ENCODE measurements at regions not wholly inside any gene's neighbourhood (a gene's known extent, or its start where the extent isn't known, plus 50 kb on each side); places are given as distances from the start of the nearest gene placed in this dataset.

GRCh38 chr20:16846006-16846405 lies 97.8 kb downstream of the OTOR start:
- no peak overlapping the region for H3K4me2 ChIP-seq (ENCODE audit: insufficient read depth, insufficient read length, low read length)
- no peak overlapping the region for H3K4me3 Mint-ChIP-seq

More at GRCh38 chr20:16846006-16846405, 97.8 kb downstream of the OTOR start:
- no peak overlapping the region for H3K9ac ChIP-seq (ENCODE audit: extremely low read depth, insufficient read length, low read length)
- no peak overlapping the region for H3K18ac ChIP-seq (ENCODE audit: insufficient read length, low read depth, low read length)
- H3K9me3 Mint-ChIP-seq = no peaks in the 10 kb centered on the region
- TF ChIP-seq CTCF (conservative IDR thresholded peaks at IDR 0.05) = no peak
- no peak overlapping the region for H4K5ac ChIP-seq (ENCODE audit: insufficient read length, low read depth, low read length)
- no peak overlapping the region for H3T11ph ChIP-seq (ENCODE audit: low read length)
- H3K79me1 ChIP-seq (ENCODE audit: insufficient read depth, low read depth, low read length, poor library complexity, severe bottlenecking) = no peaks in the 10 kb centered on the region
- no peaks in the 10 kb centered on the region for H3K36me3 Mint-ChIP-seq (ENCODE audit: insufficient read depth in 1 of 3, low read depth in 3 of 3)
- no peak overlapping the region for H3K56ac ChIP-seq (ENCODE audit: insufficient read length, low read depth, low read length)
- no peak overlapping the region for H3K27ac ChIP-seq (ENCODE audit: insufficient read length, low read depth, low read length)
- H3K23me2 ChIP-seq (ENCODE audit: insufficient read length, low read depth, low read length, poor library complexity, severe bottlenecking) = no peaks in the 10 kb centered on the region
- H2BK120ac ChIP-seq (ENCODE audit: low read depth, low read length, poor library complexity, severe bottlenecking) = no peak overlapping the region
- H4K8ac ChIP-seq (replicated peaks; ENCODE audit: insufficient read length, low read depth, low read length) = no peak overlapping the region
- H2AK5ac ChIP-seq (ENCODE audit: insufficient read length, low read length) = no peak overlapping the region
- H4K20me1 ChIP-seq (ENCODE audit: control insufficient read depth, insufficient read depth, insufficient read length) = no peaks in the 10 kb centered on the region
- no peak overlapping the region for H2BK20ac ChIP-seq (ENCODE audit: low read depth, low read length, poor library complexity, severe bottlenecking)
- H2BK5ac ChIP-seq (ENCODE audit: insufficient read length, low read length) = no peak overlapping the region
- no peak overlapping the region for H3K23ac ChIP-seq (ENCODE audit: insufficient read length, low read depth, low read length)
- H3K4me1 ChIP-seq (ENCODE audit: insufficient read depth, low read length) = no peaks in the 10 kb centered on the region
- H3K27me3 Mint-ChIP-seq (ENCODE audit: low read depth) = no peaks in the 10 kb centered on the region
- no peak overlapping the region for H2AFZ ChIP-seq (ENCODE audit: low read length)
- H4K91ac ChIP-seq (ENCODE audit: insufficient read length, low read depth, low read length) = no peak overlapping the region
- DNase-seq = no peak
- no peak overlapping the region for H2BK15ac ChIP-seq (ENCODE audit: low read depth, low read length)
- no peaks in the 10 kb centered on the region for H3K9me3 ChIP-seq (ENCODE audit: control insufficient read depth, low read depth, low read length)
- no peak overlapping the region for H3K4ac ChIP-seq (ENCODE audit: low read depth, low read length)
- no peak overlapping the region for H2BK12ac ChIP-seq (ENCODE audit: insufficient read length, low read depth, low read length)
- no peaks in the 10 kb centered on the region for H3K79me2 ChIP-seq (ENCODE audit: insufficient read depth, low read length)
- no peak overlapping the region for H3K27ac Mint-ChIP-seq
- H3K27me3 ChIP-seq (ENCODE audit: insufficient read depth, low read length) = no peaks in the 10 kb centered on the region
- WGBS (ENCODE audit: extremely low coverage, insufficient read length, low lambda C conversion rate) = no CpG with 5 or more reads among the region's 1 CpG
- H3K4me1 Mint-ChIP-seq = peaks cover 25 to 30% of the 10 kb centered on the region in 2 experiments
- H3K14ac ChIP-seq (ENCODE audit: insufficient read depth, low read length) = no peak overlapping the region

Data from H9 (cell line).